HUES6 (cell line): ENCODE measurements at regions not wholly inside any gene's neighbourhood (a gene's known extent, or its start where the extent isn't known, plus 50 kb on each side); places are given as distances from the start of the nearest gene placed in this dataset.

Experiments used
- H3K27ac ChIP-seq: 2 replicates; pipeline ENCODE4 v1.7.0; 2013; ENCODE audit warnings: low read depth, mild to moderate bottlenecking, low read length, inconsistent platforms
- H3K27me3 ChIP-seq: 2 replicates; pipeline ENCODE4 v1.6.1; 2013; ENCODE audit warnings: low read length; ENCODE audit not compliant: control insufficient read depth, insufficient read depth
- H3K36me3 ChIP-seq: 2 replicates; pipeline ENCODE4 v1.6.1; 2013; ENCODE audit warnings: low read length; ENCODE audit not compliant: control insufficient read depth, insufficient read depth
- H3K4me1 ChIP-seq: 2 replicates; pipeline ENCODE4 v1.6.1; 2013; ENCODE audit warnings: low read length; ENCODE audit not compliant: control insufficient read depth, insufficient read depth
- H3K4me3 ChIP-seq: 2 replicates; pipeline ENCODE4 v1.5.1; 2013; ENCODE audit warnings: low read depth, low read length
- H3K9ac ChIP-seq: one replicate; pipeline ENCODE4 v1.6.1; 2013; ENCODE audit warnings: mild to moderate bottlenecking, low read length
- H3K9me3 ChIP-seq: 2 replicates; pipeline ENCODE4 v1.6.1; 2013; ENCODE audit warnings: low read depth, low read length; ENCODE audit not compliant: control insufficient read depth, insufficient read depth

DNA sequence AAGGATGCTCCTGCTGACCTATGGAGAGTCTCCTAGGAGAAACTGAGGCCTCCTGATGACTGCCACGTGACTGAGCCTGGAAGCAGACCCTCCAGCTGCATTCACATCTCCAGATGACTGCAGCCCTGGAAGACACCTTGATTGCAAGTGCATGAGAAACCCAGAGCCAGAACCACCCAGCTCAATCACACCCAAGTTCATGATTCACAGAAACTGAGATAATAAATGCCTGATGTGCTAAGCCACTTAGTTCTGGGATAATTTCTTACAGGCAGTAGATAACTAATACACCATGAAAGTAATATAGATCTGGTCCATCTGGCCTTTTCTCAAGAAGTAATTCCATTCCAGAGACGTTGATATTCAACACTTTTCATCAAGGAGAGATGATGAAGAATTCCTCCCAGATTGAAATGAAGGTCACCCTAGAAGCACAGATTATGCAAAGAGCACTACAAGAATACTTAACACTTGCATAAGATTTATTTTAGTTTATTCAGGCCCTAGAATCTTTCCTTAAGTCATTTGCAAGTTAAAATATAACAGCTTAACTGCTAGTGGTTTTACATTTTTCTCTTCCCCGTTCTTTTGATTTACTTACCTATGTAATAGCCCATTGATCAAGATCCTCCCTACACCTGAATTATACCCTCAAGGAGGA, 208.2 kb upstream of the INHBA start:
- Histone ChIP-seq H3K27ac (no peak overlapping the region), H3K9me3 (peaks cover 11% of the 10 kb centered on the region), H3K36me3 (no peaks in the 10 kb centered on the region), H3K4me3 (no peak overlapping the region), H3K27me3 (no peaks in the 10 kb centered on the region), H3K4me1 (no peaks in the 10 kb centered on the region), H3K9ac (no peak overlapping the region)

DNA sequence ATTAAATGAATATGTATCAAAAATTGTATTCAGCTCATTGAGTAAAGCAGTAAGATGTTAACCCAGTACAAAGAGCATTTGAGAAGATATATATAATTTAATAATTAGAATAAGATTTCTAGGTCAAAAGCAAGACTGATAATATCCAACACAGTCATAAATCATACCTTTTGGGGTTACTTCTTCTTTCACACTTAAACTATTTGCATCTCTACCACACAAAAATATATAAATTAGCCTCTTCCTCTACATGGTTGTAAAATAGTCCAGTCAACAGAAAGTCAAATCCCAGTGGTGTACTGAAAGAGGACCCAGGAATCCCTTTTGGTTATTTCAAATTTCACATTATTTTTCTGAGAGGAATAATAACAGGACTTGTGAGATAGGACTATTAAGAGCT, 204.6 kb upstream of the INHBA start:
- Histone ChIP-seq H3K4me3 (no peak overlapping the region), H3K9ac (no peak overlapping the region), H3K27ac (no peak overlapping the region), H3K36me3 (no peaks in the 10 kb centered on the region), H3K27me3 (no peaks in the 10 kb centered on the region), H3K4me1 (no peaks in the 10 kb centered on the region), H3K9me3 (peaks cover 32% of the 10 kb centered on the region)

DNA sequence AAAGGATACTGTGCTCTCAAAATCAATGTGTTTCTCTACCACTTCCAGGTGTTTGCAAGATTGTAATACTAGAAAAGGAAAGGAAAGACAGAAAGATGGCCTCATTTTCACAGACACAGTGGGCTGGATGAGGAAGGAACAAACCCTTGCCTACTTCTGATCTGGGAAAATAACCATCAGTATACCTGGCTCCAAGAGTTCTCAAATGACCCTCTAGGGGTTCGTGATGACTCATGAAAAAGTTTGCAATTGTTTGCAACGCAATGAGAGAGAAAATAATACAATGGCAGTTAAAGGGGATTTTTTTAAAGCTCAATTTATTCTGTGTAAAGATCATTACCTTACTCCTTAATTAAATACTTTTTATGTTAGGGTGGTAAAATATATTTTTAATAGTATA, 197.6 kb upstream of the INHBA start:
- H3K36me3 ChIP-seq = no peaks in the 10 kb centered on the region
- no peaks in the 10 kb centered on the region for H3K27me3 ChIP-seq
- H3K4me3 ChIP-seq = no peak overlapping the region
- H3K9ac ChIP-seq = no peak overlapping the region
- H3K9me3 ChIP-seq = peaks cover 16% of the 10 kb centered on the region
- H3K4me1 ChIP-seq = peaks cover 12% of the 10 kb centered on the region
- no peak overlapping the region for H3K27ac ChIP-seq

DNA sequence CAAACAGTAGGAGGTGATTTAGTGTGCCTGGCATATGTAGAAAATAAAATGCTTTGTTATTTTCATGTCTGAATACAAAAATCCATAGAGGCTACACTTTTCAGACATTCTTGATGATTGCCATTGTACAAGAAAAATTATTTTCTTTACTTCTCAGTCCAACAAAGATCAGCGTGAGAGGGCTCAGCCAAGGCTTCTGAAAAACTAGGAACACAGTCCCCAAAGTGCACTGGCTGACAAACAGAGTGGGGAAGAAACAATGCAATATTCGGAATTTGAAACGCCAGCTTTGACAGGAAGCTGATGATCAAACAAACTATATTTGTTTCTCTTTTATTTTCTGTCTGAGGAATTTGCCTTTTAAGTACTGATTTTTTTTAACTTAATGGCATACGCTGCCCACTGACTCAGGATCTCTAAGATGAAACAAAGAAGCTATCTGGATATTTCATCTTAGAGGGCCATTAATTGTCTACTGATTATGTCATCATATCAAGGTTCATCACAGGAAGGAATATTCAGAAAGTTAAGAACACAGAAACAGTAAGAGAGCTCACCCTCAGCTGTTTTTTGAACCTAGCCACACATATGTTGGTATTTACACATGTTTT, 197.0 kb upstream of the INHBA start:
- H3K4me3 ChIP-seq = no peak overlapping the region
- H3K9ac ChIP-seq = no peak overlapping the region

DNA sequence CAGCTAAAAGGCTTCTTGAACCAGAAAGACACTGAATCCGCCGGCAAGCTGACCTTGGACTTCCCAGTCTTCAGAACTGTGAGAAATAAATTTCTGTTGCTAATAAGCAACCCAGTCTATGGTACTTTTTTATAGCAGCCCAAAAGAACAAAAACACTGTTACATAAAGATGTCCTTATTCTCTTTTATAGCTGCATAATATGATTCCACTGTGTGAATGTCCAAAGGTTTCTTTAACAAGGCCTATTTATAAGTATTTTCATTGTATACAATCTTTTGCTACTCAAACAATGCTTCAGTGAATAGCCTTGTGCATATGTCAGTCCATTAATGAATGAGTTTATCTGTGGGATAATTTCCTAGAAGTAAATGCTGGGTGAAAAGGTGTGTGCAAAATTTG, 190.8 kb upstream of the INHBA start:
- no peaks in the 10 kb centered on the region for H3K27me3 ChIP-seq
- no peaks in the 10 kb centered on the region for H3K36me3 ChIP-seq
- no peak overlapping the region for H3K9ac ChIP-seq
- H3K27ac ChIP-seq = no peak overlapping the region
- no peaks in the 10 kb centered on the region for H3K9me3 ChIP-seq
- no peaks in the 10 kb centered on the region for H3K4me1 ChIP-seq
- H3K4me3 ChIP-seq = no peak overlapping the region

More for the DNA sequence above, 197.0 kb upstream of the INHBA start:
- no peaks in the 10 kb centered on the region for H3K27me3 ChIP-seq
- H3K36me3 ChIP-seq = no peaks in the 10 kb centered on the region
- H3K27ac ChIP-seq = no peak overlapping the region
- peaks cover 12% of the 10 kb centered on the region for H3K4me1 ChIP-seq
- H3K9me3 ChIP-seq = peaks cover 13% of the 10 kb centered on the region

DNA sequence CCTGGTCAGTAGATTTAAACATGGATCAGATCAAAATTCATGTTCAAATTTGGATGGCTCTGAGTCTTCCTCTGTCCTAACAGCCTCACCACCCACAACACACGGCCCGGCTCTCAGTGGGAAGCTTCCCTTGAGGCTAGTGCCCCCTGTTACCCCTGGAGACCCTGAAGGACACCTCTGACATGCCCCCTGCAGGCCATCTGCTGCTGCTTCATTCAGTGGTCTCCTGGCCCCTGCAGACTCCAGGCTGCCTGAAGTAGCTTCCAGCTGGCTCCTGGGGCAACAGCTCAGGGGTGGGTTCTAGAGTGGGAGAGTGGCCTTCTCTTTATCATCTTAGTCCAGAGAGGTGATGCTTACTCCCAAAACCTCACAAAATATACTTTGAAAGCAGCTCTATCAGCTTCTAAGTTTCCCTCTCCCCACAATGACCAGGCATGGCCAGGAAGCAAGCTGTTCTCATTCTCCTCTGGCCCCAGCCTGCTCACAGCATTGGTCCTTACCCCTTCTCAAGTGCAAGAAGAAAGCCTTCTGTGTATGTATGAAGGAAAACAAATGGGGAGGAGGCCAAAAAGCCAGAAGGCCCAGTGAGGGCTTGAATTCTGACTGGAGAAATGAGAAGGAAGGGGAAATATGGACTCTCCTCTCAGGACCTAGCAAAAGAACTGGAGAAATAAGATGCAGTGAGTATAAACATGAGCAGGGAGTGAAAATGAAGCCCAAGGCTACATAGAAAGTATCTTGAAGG, 189.6 kb upstream of the INHBA start:
- Histone ChIP-seq H3K27me3 (no peaks in the 10 kb centered on the region), H3K36me3 (no peaks in the 10 kb centered on the region), H3K9me3 (no peaks in the 10 kb centered on the region), H3K27ac (no peak overlapping the region), H3K9ac (no peak overlapping the region), H3K4me1 (no peaks in the 10 kb centered on the region), H3K4me3 (no peak overlapping the region)

DNA sequence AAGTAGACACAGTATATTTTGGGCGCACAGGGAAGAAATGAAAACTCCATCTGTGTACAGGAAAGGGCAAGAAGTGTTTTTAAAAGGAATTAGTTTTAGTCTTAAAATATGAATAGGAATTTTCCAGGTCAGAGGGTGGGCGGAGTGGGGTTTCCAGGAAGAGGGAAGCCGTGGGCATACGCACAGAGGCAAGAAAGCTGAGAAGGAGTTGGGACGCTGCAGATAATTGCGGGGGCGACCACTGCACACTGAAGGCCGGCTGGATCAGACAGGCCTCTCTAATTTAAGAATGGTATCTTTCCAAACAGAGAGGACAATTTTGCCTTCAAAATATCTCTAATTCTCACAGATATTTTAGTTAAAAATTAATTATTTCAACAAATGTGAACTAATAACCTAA, 189.1 kb upstream of the INHBA start:
- Histone ChIP-seq H3K27me3 (no peaks in the 10 kb centered on the region), H3K9me3 (no peaks in the 10 kb centered on the region), H3K36me3 (no peaks in the 10 kb centered on the region), H3K27ac (no peak overlapping the region), H3K9ac (no peak overlapping the region), H3K4me3 (no peak overlapping the region), H3K4me1 (peaks cover 5% of the 10 kb centered on the region; the same call in 1 of the 2 replicates)

DNA sequence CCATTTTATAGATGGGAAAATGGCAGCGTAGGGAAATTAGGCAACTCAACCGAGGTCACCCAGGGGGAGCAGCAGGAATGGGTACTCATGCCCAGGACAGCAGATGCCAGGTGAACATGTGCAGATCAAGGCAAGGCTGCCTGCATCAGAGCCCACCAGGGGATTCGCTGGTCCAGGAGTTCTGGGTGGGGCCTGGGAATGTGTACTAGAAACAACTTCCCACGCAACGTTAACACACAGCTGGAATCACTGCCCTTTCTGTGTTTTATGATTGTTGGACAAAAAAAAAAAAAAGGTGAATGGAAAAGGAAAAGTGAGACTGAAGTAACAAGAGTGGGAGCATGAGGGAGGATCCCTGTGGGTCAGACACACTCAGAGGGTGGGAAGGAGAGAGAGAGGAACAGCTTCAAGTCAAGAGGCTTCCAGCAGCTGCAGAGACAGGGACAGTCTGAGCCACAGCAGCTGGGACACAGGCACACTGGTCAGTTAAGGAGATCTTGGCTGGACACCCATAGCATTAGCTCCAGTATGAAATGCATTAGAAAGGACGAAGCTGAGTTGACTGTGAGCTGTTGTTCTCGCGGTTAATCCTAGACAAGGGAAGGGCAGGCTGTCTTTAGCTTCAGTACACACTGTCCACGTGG, 187.9 kb upstream of the INHBA start:
- H3K27ac ChIP-seq = no peak overlapping the region
- H3K27me3 ChIP-seq = no peaks in the 10 kb centered on the region
- H3K9ac ChIP-seq = no peak overlapping the region
- no peak overlapping the region for H3K4me3 ChIP-seq
- no peaks in the 10 kb centered on the region for H3K9me3 ChIP-seq
- H3K4me1 ChIP-seq = peaks cover 17% of the 10 kb centered on the region
- H3K36me3 ChIP-seq = no peaks in the 10 kb centered on the region

DNA sequence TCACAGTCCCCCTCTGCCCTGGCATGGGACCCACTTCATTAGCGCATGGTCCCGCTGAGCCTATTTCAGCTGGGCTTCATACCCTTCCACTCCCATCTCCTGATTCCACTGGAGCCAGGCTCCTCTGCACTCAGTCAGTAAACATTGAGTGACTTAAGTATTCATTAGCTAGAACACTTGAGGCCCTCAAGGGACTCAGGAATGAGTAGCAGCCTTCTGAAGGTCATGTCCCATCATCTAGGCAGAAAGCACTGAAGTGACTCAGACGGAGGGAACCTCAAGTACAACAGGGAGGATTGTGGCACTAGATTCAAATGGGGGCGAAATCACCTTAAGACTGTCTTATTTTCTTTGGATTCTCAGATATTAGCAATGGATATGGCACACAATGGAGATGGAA, 186.6 kb upstream of the INHBA start:
- peaks cover 23% of the 10 kb centered on the region for H3K4me1 ChIP-seq
- no peaks in the 10 kb centered on the region for H3K27me3 ChIP-seq
- no peak overlapping the region for H3K27ac ChIP-seq
- H3K36me3 ChIP-seq = no peaks in the 10 kb centered on the region
- no peak overlapping the region for H3K9ac ChIP-seq
- no peak overlapping the region for H3K4me3 ChIP-seq
- no peaks in the 10 kb centered on the region for H3K9me3 ChIP-seq

DNA sequence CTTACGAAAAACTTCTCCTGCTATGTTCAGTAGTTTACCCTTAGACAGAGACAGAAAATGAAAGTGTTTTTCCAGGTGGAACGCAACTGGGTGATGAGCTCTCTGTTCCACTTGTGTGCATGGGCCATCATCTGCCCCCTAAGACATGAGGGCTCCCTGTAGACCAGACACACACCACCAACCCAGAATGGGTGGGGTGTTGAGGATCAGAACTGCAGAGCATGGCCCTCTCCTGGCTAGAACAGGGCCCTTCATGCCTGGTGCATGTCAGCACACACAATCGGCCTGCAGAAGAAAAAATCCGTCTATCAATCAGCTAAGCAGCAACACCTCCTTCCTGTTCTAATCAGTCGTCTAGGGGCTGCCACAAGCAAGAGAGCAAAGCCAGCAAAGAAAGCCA, 186.2 kb upstream of the INHBA start:
- H3K36me3 ChIP-seq = no peaks in the 10 kb centered on the region
- H3K4me3 ChIP-seq = no peak overlapping the region
- no peak overlapping the region for H3K9ac ChIP-seq
- no peaks in the 10 kb centered on the region for H3K9me3 ChIP-seq
- no peaks in the 10 kb centered on the region for H3K27me3 ChIP-seq
- H3K4me1 ChIP-seq = peaks cover 23% of the 10 kb centered on the region
- no peak overlapping the region for H3K27ac ChIP-seq

DNA sequence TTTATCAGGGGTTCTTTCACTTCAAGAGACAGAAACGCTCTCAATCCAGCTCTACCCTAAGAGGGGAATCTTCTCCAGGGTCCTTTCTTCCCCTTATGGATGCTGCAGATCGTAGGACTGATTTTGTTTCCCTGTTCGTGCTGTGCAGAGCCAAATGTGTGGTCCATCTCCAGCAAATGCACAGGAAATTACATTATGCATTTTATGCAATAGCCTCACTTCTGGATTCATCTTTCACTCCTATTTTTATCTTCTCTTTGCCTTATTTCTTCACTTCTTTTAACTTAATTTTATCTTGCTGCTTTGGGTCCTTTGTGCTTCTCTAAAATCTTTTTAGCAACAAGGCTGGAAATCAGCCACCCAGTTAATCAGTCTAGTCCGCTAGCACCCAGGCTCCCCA, 184.5 kb upstream of the INHBA start:
- no peaks in the 10 kb centered on the region for H3K9me3 ChIP-seq
- H3K27me3 ChIP-seq = no peaks in the 10 kb centered on the region
- H3K9ac ChIP-seq = no peak overlapping the region
- no peak overlapping the region for H3K27ac ChIP-seq
- H3K36me3 ChIP-seq = no peaks in the 10 kb centered on the region
- H3K4me3 ChIP-seq = no peak overlapping the region
- peaks cover 23% of the 10 kb centered on the region for H3K4me1 ChIP-seq
